Mammary epithelial cell (primary cell): ENCODE measurements at regions not wholly inside any gene's neighbourhood (a gene's known extent, or its start where the extent isn't known, plus 50 kb on each side); places are given as distances from the start of the nearest gene placed in this dataset.

ENCODE experiments used
- CTCF ChIP-seq, 2 donors: IDR thresholded peaks in 1 of 2; conservative IDR thresholded peaks in 1 of 2; 2 replicates each; pipeline ENCODE4 v1.5.1; 2011 to 2012; ENCODE audit warnings: inconsistent platforms in 2 of 2, low read length in 2 of 2, mild to moderate bottlenecking in 2 of 2, control low read depth in 1 of 2, low read depth in 1 of 2; ENCODE audit not compliant: insufficient read depth in 1 of 2; ENCODE audit errors: extremely low read depth in 1 of 2
- EZH2 ChIP-seq: IDR thresholded peaks from 2 replicates; pipeline ENCODE4 v1.6.1; 2012; ENCODE audit warnings: low read length, inconsistent platforms, borderline replicate concordance

- TF ChIP-seq CTCF (conservative IDR thresholded peaks at IDR 0.05 in 1 of 2, IDR thresholded peaks at IDR 0.05 in 1 of 2; ENCODE audit: extremely low read depth in 1 of 2, insufficient read depth in 1 of 2, low read depth in 1 of 2, low read length in 2 of 2) (no peak), EZH2 (no peak)
These were observed 487.0 kb upstream of the FZD8 start for GRCh38 chr10:36129051-36129450.
